GM12892 (cell line): ENCODE measurements at regions not wholly inside any gene's neighbourhood (a gene's known extent, or its start where the extent isn't known, plus 50 kb on each side); places are given as distances from the start of the nearest gene placed in this dataset.

Experiments used
- POLR2A ChIP-seq: IDR thresholded peaks from 2 replicates; pipeline ENCODE4 v1.6.1; 2011; ENCODE audit warnings: low read depth, low read length, control low read depth
- POLR2AphosphoS5 ChIP-seq: IDR thresholded peaks from 2 replicates; pipeline ENCODE4 v1.6.1; 2011; ENCODE audit warnings: low read depth, low read length, control low read depth
- TAF1 ChIP-seq: IDR thresholded peaks from 2 replicates; pipeline ENCODE4 v1.6.1; 2011; ENCODE audit warnings: low read depth, mild to moderate bottlenecking, control low read depth, low read length, borderline replicate concordance

- TF ChIP-seq POLR2AphosphoS5 (no peak), POLR2A (no peak), TAF1 (no peak)
These were observed 308.6 kb downstream of the PTTG2 start for GRCh38 chr4:38268837-38269236.
